ENCODE measurements at regions not wholly inside any gene's neighbourhood (a gene's known extent, or its start where the extent isn't known, plus 50 kb on each side); places are given as distances from the start of the nearest gene placed in this dataset.

- 32 to 50% (median 43%) methylated on average over 8 of the region's 8 CpGs for WGBS, 5 donors
- H3K27ac ChIP-seq, result peak overlapping the region in 3 of 5 donors; percentile 12 to 59 (median 59)
- no peaks in the 10 kb centered on the region for H3K36me3 ChIP-seq
- intact Hi-C loops (cut with DNase I; ENCODE audit: low total_unique reads), result no loop called here
- H3K9me3 ChIP-seq, result no peaks in the 10 kb centered on the region
- H3K4me3 ChIP-seq, result no peak overlapping the region
- DNase-seq, result no peak
- H3K27me3 ChIP-seq, result no peaks in the 10 kb centered on the region
- H3K4me1 ChIP-seq, result peaks cover 0 to 74% (median 33%) of the 10 kb centered on the region in 4 donors
- TF ChIP-seq EP300 (IDR thresholded peaks at IDR 0.05) (no peak), POLR2A (IDR thresholded peaks at IDR 0.05) (no peak), POLR2AphosphoS5 (IDR thresholded peaks at IDR 0.05) (no peak)
- TF ChIP-seq, protein P1, sequence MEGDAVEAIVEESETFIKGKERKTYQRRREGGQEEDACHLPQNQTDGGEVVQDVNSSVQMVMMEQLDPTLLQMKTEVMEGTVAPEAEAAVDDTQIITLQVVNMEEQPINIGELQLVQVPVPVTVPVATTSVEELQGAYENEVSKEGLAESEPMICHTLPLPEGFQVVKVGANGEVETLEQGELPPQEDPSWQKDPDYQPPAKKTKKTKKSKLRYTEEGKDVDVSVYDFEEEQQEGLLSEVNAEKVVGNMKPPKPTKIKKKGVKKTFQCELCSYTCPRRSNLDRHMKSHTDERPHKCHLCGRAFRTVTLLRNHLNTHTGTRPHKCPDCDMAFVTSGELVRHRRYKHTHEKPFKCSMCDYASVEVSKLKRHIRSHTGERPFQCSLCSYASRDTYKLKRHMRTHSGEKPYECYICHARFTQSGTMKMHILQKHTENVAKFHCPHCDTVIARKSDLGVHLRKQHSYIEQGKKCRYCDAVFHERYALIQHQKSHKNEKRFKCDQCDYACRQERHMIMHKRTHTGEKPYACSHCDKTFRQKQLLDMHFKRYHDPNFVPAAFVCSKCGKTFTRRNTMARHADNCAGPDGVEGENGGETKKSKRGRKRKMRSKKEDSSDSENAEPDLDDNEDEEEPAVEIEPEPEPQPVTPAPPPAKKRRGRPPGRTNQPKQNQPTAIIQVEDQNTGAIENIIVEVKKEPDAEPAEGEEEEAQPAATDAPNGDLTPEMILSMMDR (IDR thresholded peaks at IDR 0.05), result no peak
Observed at GRCh38 chr1:239717097-239717917, 330.9 kb downstream of the CHRM3 start.

- no peaks in the 10 kb centered on the region for H3K9me3 ChIP-seq
- no peak for DNase-seq
- no peaks in the 10 kb centered on the region for H3K36me3 ChIP-seq
- H3K27me3 ChIP-seq, result no peaks in the 10 kb centered on the region
- H3K4me1 ChIP-seq, result peaks cover 0 to 68% (median 33%) of the 10 kb centered on the region in 4 donors
- H3K4me3 ChIP-seq, result no peak overlapping the region
- 56 to 83% (median 64%) methylated on average over 1 of the region's 1 CpG for WGBS, 5 donors
- TF ChIP-seq POLR2AphosphoS5 (IDR thresholded peaks at IDR 0.05), result no peak
- no peak for TF ChIP-seq POLR2A (IDR thresholded peaks at IDR 0.05)
- TF ChIP-seq EP300 (IDR thresholded peaks at IDR 0.05), result no peak
- TF ChIP-seq, protein P1 (IDR thresholded peaks at IDR 0.05), result no peak
- peak overlapping the region in 2 of 5 donors; percentile 59 for H3K27ac ChIP-seq
- intact Hi-C loops (cut with DNase I; ENCODE audit: low total_unique reads), result no loop called here
Observed at GRCh38 chr1:239717918-239718184, 331.5 kb downstream of the CHRM3 start.

DNA sequence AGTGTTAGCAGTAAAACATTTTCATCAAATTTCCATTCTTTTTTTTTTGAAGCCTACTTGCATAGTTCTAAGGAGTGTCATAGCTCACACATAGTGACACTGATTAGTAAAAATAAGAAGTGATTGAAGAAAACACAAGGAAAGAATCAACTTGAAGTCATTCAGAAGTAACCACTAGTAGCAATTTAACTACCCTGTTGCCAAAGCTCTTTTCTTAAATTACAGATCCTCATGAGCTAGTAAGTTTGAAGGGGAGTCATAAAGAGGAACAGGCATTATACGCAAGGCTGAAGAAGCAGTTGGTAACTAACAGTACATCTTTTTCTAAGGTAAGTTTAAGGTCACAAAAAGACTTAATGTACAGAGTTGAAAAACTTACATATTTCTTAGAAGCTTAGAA lies 332.2 kb downstream of the CHRM3 start:
- no peak for DNase-seq
- H3K27ac ChIP-seq, result peak overlapping the region in 4 of 5 donors; percentile 59 to 64 (median 60)
- TF ChIP-seq, protein P1 (IDR thresholded peaks at IDR 0.05), result no peak
- no peak for TF ChIP-seq POLR2AphosphoS5 (IDR thresholded peaks at IDR 0.05)
- no peak for TF ChIP-seq POLR2A (IDR thresholded peaks at IDR 0.05)
- no peak for TF ChIP-seq EP300 (IDR thresholded peaks at IDR 0.05)
- no peaks in the 10 kb centered on the region for H3K27me3 ChIP-seq
- no peaks in the 10 kb centered on the region for H3K9me3 ChIP-seq
- no peaks in the 10 kb centered on the region for H3K36me3 ChIP-seq
- intact Hi-C loops (cut with DNase I; ENCODE audit: low total_unique reads), result no loop called here
- 74 to 91% (median 83%) methylated on average over 1 of the region's 1 CpG for WGBS, 5 donors
- H3K4me1 ChIP-seq, result peaks cover 0 to 66% (median 33%) of the 10 kb centered on the region in 4 donors
- H3K4me3 ChIP-seq, result no peak overlapping the region

DNA sequence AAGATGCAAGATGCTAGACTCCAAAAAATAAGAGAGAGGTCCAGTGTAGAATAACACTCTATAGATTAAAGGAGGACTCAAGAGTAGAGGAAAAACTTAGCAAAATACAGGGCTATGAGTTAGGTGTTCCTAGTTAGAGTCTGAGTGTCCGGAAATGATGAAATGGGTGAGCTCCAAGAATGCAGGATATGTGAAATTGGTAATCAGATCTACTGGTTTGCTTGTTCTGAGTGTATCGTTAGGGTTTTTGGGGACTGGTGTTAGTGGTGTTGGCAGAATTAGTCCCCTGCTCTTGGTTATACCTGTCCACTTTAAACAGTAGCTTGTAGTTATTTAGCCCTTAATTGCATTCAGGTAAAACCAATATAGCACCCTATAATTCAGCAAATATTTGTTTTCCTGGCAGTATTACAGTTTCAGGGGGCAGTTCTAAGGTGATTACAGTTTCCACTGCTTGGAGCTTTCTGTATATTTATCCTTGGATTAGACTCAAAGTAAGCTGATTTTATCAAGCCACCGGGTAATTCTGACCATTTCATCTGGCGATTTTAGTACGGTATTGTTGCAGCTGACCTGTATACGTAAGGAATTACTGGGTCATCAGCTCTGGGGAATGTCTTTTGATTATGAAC lies 332.7 kb downstream of the CHRM3 start:
- no peak for DNase-seq
- peaks cover 0 to 68% (median 33%) of the 10 kb centered on the region in 4 donors for H3K4me1 ChIP-seq
- intact Hi-C loops (cut with DNase I; ENCODE audit: low total_unique reads), result no loop called here
- H3K36me3 ChIP-seq, result no peaks in the 10 kb centered on the region
- H3K9me3 ChIP-seq, result no peaks in the 10 kb centered on the region
- TF ChIP-seq POLR2AphosphoS5 (IDR thresholded peaks at IDR 0.05) (peak in 1 of 3 donors; percentile 2), EP300 (IDR thresholded peaks at IDR 0.05) (no peak)
- peak overlapping the region in 4 of 5 donors; percentile 59 to 64 (median 60) for H3K27ac ChIP-seq
- H3K27me3 ChIP-seq, result no peaks in the 10 kb centered on the region
- WGBS, 5 donors, result 15 to 39% (median 26%) methylated on average over 6 of the region's 6 CpGs
- H3K4me3 ChIP-seq, result peak overlapping the region in 3 of 4 donors; percentile 8 to 29 (median 25)

All from stomach (tissue), 8 donors.